Hepatocyte (in vitro differentiated cells): ENCODE measurements at regions not wholly inside any gene's neighbourhood (a gene's known extent, or its start where the extent isn't known, plus 50 kb on each side); places are given as distances from the start of the nearest gene placed in this dataset.

Experiments
- DNase-seq: peaks from one replicate; pipeline ENCODE4 v3.0.0-alpha.2; 2016; ENCODE audit warnings: low spot score
- H2AFZ ChIP-seq: fragments of 200-600 bp; sonication (generic); 2 replicates; pipeline ENCODE4 v1.6.0; 2016; ENCODE audit warnings: antibody characterized with exemption, mild to moderate bottlenecking
- H3K27ac ChIP-seq: fragments of 200-600 bp; sonication (generic); 2 replicates; pipeline ENCODE4 v1.5.1; 2016; ENCODE audit warnings: mild to moderate bottlenecking
- H3K27me3 ChIP-seq: fragments of 200-600 bp; sonication (generic); 2 replicates; pipeline ENCODE4 v1.6.1; 2016
- H3K36me3 ChIP-seq: fragments of 200-600 bp; sonication (generic); replicated peaks from 2 replicates; pipeline ENCODE4 v1.5.1; 2016; ENCODE audit warnings: low read depth; ENCODE audit not compliant: insufficient read depth
- H3K4me1 ChIP-seq: fragments of 200-600 bp; sonication (generic); 2 replicates; pipeline ENCODE4 v1.5.1; 2016; ENCODE audit warnings: mild to moderate bottlenecking, moderate library complexity; ENCODE audit not compliant: insufficient read depth
- H3K4me2 ChIP-seq: fragments of 200-600 bp; sonication (generic); 2 replicates; pipeline ENCODE4 v1.6.0; 2016
- H3K4me3 ChIP-seq: fragments of 200-600 bp; sonication (generic); 2 replicates; pipeline ENCODE4 v1.5.1; 2016; ENCODE audit warnings: mild to moderate bottlenecking
- H3K79me2 ChIP-seq: fragments of 200-600 bp; sonication (generic); 2 replicates; pipeline ENCODE4 v1.6.0; 2017; ENCODE audit warnings: mild to moderate bottlenecking
- H3K9me2 ChIP-seq: fragments of 200-600 bp; sonication (generic); replicated peaks from 2 replicates; pipeline ENCODE4 v1.6.0; 2017; ENCODE audit warnings: mild to moderate bottlenecking; ENCODE audit not compliant: insufficient read depth
- H3K9me3 ChIP-seq: fragments of 200-600 bp; sonication (generic); 2 replicates; pipeline ENCODE4 v1.5.1; 2016; ENCODE audit warnings: low read depth, mild to moderate bottlenecking
- H4K20me1 ChIP-seq: fragments of 200-600 bp; sonication (generic); 2 replicates; pipeline ENCODE4 v1.6.0; 2016; ENCODE audit warnings: mild to moderate bottlenecking; ENCODE audit not compliant: insufficient read depth, poor library complexity, severe bottlenecking
- CTCF ChIP-seq: fragments of 200-600 bp; sonication (generic); IDR thresholded peaks from 2 replicates; pipeline ENCODE4 v1.5.1; 2016; ENCODE audit warnings: antibody characterized with exemption, mild to moderate bottlenecking; ENCODE audit not compliant: poor library complexity
- EZH2 ChIP-seq: fragments of 200-600 bp; sonication (generic); IDR thresholded peaks from 2 replicates; pipeline ENCODE4 v1.6.1; 2016; ENCODE audit warnings: antibody characterized with exemption, mild to moderate bottlenecking, borderline replicate concordance
- EZH2phosphoT487 ChIP-seq: fragments of 200-600 bp; sonication (generic); IDR thresholded peaks from one replicate; pipeline ENCODE4 v1.6.1; 2018; ENCODE audit warnings: antibody characterized with exemption, mild to moderate bottlenecking, low read depth, moderate library complexity; ENCODE audit not compliant: unreplicated experiment, severe bottlenecking
- WGBS: methylation state at CpG from one replicate; pipeline ENCODE4 v1.1.6; 2016; ENCODE audit warnings: low lambda C conversion rate; ENCODE audit errors: missing lambda C conversion rate; 5-methylcytosine and 5-hydroxymethylcytosine counted together

GRCh38 chr17:77727037-77727615, 231.4 kb upstream of the TNRC6C start:
- H3K4me3 ChIP-seq: no peak overlapping the region
- DNase-seq: no peak
- WGBS: 88% methylated on average over 9 of the region's 17 CpGs
- H3K9me2 ChIP-seq: no peaks in the 10 kb centered on the region
- no peaks in the 10 kb centered on the region for H3K9me3 ChIP-seq
- peak overlapping the region; percentile 71 for H3K27ac ChIP-seq
- H3K4me2 ChIP-seq: no peak overlapping the region
- no peaks in the 10 kb centered on the region for H4K20me1 ChIP-seq
- no peaks in the 10 kb centered on the region for H3K27me3 ChIP-seq
- H3K36me3 ChIP-seq: no peaks in the 10 kb centered on the region
- TF ChIP-seq EZH2: no peak
- no peak for TF ChIP-seq EZH2phosphoT487
- TF ChIP-seq CTCF: no peak
- H3K79me2 ChIP-seq: no peaks in the 10 kb centered on the region
- H2AFZ ChIP-seq: no peak overlapping the region
- peaks cover 11% of the 10 kb centered on the region for H3K4me1 ChIP-seq

GRCh38 chr17:77728474-77728795, 230.1 kb upstream of the TNRC6C start:
- Histone ChIP-seq H3K9me2 (no peaks in the 10 kb centered on the region), H3K36me3 (no peaks in the 10 kb centered on the region), H3K4me3 (no peak overlapping the region), H4K20me1 (no peaks in the 10 kb centered on the region), H3K4me2 (no peak overlapping the region), H3K27me3 (no peaks in the 10 kb centered on the region), H3K27ac (peak overlapping the region; percentile 71), H3K4me1 (peaks cover 11% of the 10 kb centered on the region), H2AFZ (no peak overlapping the region), H3K9me3 (no peaks in the 10 kb centered on the region), H3K79me2 (no peaks in the 10 kb centered on the region)
- no peak for TF ChIP-seq EZH2
- no peak for TF ChIP-seq EZH2phosphoT487
- 60% methylated on average over 2 of the region's 2 CpGs for WGBS
- DNase-seq: no peak

GRCh38 chr17:77728871-77729270, 229.6 kb upstream of the TNRC6C start:
- H3K9me3 ChIP-seq: no peaks in the 10 kb centered on the region
- DNase-seq: no peak
- H3K27ac ChIP-seq: peak overlapping the region; percentile 21
- H3K4me2 ChIP-seq: no peak overlapping the region
- no peak overlapping the region for H3K4me3 ChIP-seq
- no peaks in the 10 kb centered on the region for H3K9me2 ChIP-seq
- 89% methylated on average over 7 of the region's 7 CpGs for WGBS
- no peaks in the 10 kb centered on the region for H3K79me2 ChIP-seq
- H3K27me3 ChIP-seq: no peaks in the 10 kb centered on the region
- no peak overlapping the region for H2AFZ ChIP-seq
- no peaks in the 10 kb centered on the region for H4K20me1 ChIP-seq
- H3K4me1 ChIP-seq: peaks cover 13% of the 10 kb centered on the region
- H3K36me3 ChIP-seq: no peaks in the 10 kb centered on the region
- no peak for TF ChIP-seq EZH2
- TF ChIP-seq EZH2phosphoT487: no peak
- TF ChIP-seq CTCF: no peak

GRCh38 chr17:77729587-77729986, 228.9 kb upstream of the TNRC6C start:
- H3K36me3 ChIP-seq: no peaks in the 10 kb centered on the region
- no peaks in the 10 kb centered on the region for H3K9me2 ChIP-seq
- H3K79me2 ChIP-seq: no peaks in the 10 kb centered on the region
- WGBS: 94% methylated on average over 4 of the region's 4 CpGs
- H3K27me3 ChIP-seq: no peaks in the 10 kb centered on the region
- H3K4me1 ChIP-seq: peaks cover 19% of the 10 kb centered on the region
- no peak for DNase-seq
- H4K20me1 ChIP-seq: no peaks in the 10 kb centered on the region
- H2AFZ ChIP-seq: no peak overlapping the region
- H3K27ac ChIP-seq: no peak overlapping the region
- H3K9me3 ChIP-seq: no peaks in the 10 kb centered on the region
- H3K4me3 ChIP-seq: no peak overlapping the region
- no peak overlapping the region for H3K4me2 ChIP-seq
- TF ChIP-seq CTCF (no peak), EZH2phosphoT487 (no peak), EZH2 (no peak)
